Adrenal gland (tissue), 9 donors: ENCODE measurements at regions not wholly inside any gene's neighbourhood (a gene's known extent, or its start where the extent isn't known, plus 50 kb on each side); places are given as distances from the start of the nearest gene placed in this dataset.

ENCODE experiments used
- DNase-seq, 7 donors: peaks; one replicate each; pipeline ENCODE4 v3.0.0-alpha.2; 2019 to 2020
- H3K27ac ChIP-seq, 5 donors: fragments of 200-600 bp; sonication (generic) in 4 of 5; 1 replicate in 3 of 5; 2 replicates in 2 of 5; pipeline versions ENCODE4 v1.5.1 to v1.8.0; 2016 to 2020; ENCODE audit warnings: mild to moderate bottlenecking in 1 of 5
- H3K27me3 ChIP-seq: fragments of 200-600 bp; 2 replicates; pipeline ENCODE4 v1.8.0; 2021
- H3K36me3 ChIP-seq, 2 donors: fragments of 200-600 bp; replicated peaks in 1 of 2; 1 replicate in 1 of 2; 2 replicates in 1 of 2; pipeline versions ENCODE4 v1.5.1 to v1.8.0; 2018 to 2022
- H3K4me1 ChIP-seq, 2 donors: fragments of 200-600 bp; replicated peaks in 1 of 2; 1 replicate in 1 of 2; 2 replicates in 1 of 2; pipeline versions ENCODE4 v1.5.1 to v1.8.0; 2018 to 2021
- H3K4me3 ChIP-seq, 4 donors: fragments of 200-600 bp; sonication (generic) in 3 of 4; one replicate each; pipeline ENCODE4 v1.5.1; 2016 to 2018
- H3K9me3 ChIP-seq, 3 donors: fragments of 200-600 bp; sonication (generic) in 1 of 3; replicated peaks in 1 of 3; 1 replicate in 2 of 3; 2 replicates in 1 of 3; pipeline versions ENCODE4 v1.5.1 to v1.8.0; 2016 to 2021
- CTCF ChIP-seq, 6 experiments: fragments of 450-650 bp in 4 of 6; fragments of 200-600 bp in 2 of 6; sonication (generic) in 1 of 6; IDR thresholded peaks; 1 replicate in 5 of 6; 2 replicates in 1 of 6; pipeline versions ENCODE4 v1.5.1 to v1.8.0; 2016 to 2021; ENCODE audit warnings: antibody characterized with exemption in 6 of 6, mild to moderate bottlenecking in 2 of 6, moderate library complexity in 1 of 6
- POLR2A ChIP-seq, 2 donors: fragments of 450-650 bp; IDR thresholded peaks; one replicate each; pipeline ENCODE4 v1.6.1; 2017; ENCODE audit warnings: antibody characterized with exemption in 2 of 2, mild to moderate bottlenecking in 2 of 2, moderate library complexity in 1 of 2
- WGBS, 4 donors: extraction: QIAGEN DNeasy Blood & Tissue Kit in 2 of 4; methylation state at CpG; one replicate each; pipeline versions ENCODE4 v1.1.5 to v1.1.7; 2013 to 2017; 5-methylcytosine and 5-hydroxymethylcytosine counted together
- intact Hi-C, 2 donors: fragments of 100-400 bp; cut with DNase I; formaldehyde crosslinking; loops; one replicate each; pipeline versions ENCODE4 v1.14.1 to v1.15.0; 2022 to 2023
- donor health status: healthy with polysubstance abuse.
- donor health status: Bipolar disorder and iron deficiency.
- donor health status: DM: yes; HTN: yes; CAD: no.
- donor health status: DM: no; HTN: no; CAD: no.
- donor health status: DM: no; HTN: no; CAD: no.

GRCh38 chr11:22478169-22478568 lies 140.0 kb downstream of the SLC17A6 start:
- Histone ChIP-seq H3K4me3 (no peak overlapping the region), H3K36me3 (no peaks in the 10 kb centered on the region), H3K4me1 (no peaks in the 10 kb centered on the region), H3K27ac (no peak overlapping the region), H3K9me3 (no peaks in the 10 kb centered on the region), H3K27me3 (no peaks in the 10 kb centered on the region)
- no peak for TF ChIP-seq POLR2A (IDR thresholded peaks at IDR 0.05)
- no peak for TF ChIP-seq CTCF (IDR thresholded peaks at IDR 0.05)
- 67 to 76% (median 72%) methylated on average over 1 of the region's 1 CpG for WGBS, 4 donors
- intact Hi-C loops = no loop called here
- no peak for DNase-seq

GRCh38 chr11:22477312-22477711 lies 139.1 kb downstream of the SLC17A6 start:
- Histone ChIP-seq H3K27ac (no peak overlapping the region), H3K4me1 (no peaks in the 10 kb centered on the region), H3K27me3 (no peaks in the 10 kb centered on the region), H3K9me3 (no peaks in the 10 kb centered on the region), H3K36me3 (no peaks in the 10 kb centered on the region), H3K4me3 (no peak overlapping the region)
- DNase-seq = no peak
- no peak for TF ChIP-seq CTCF (IDR thresholded peaks at IDR 0.05)
- TF ChIP-seq POLR2A (IDR thresholded peaks at IDR 0.05) = no peak
- intact Hi-C loops = no loop called here

GRCh38 chr11:22476589-22476988 lies 138.4 kb downstream of the SLC17A6 start:
- no peak overlapping the region for H3K4me3 ChIP-seq
- H3K36me3 ChIP-seq = no peaks in the 10 kb centered on the region
- DNase-seq = no peak
- H3K9me3 ChIP-seq = no peaks in the 10 kb centered on the region
- intact Hi-C loops = no loop called here
- no peak overlapping the region for H3K27ac ChIP-seq
- TF ChIP-seq CTCF (IDR thresholded peaks at IDR 0.05) (no peak), POLR2A (IDR thresholded peaks at IDR 0.05) (no peak)
- WGBS, 4 donors = 61 to 79% (median 67%) methylated on average over 3 of the region's 3 CpGs
- no peaks in the 10 kb centered on the region for H3K4me1 ChIP-seq
- H3K27me3 ChIP-seq = no peaks in the 10 kb centered on the region

GRCh38 chr11:22474616-22475015 lies 136.4 kb downstream of the SLC17A6 start:
- TF ChIP-seq CTCF (IDR thresholded peaks at IDR 0.05) = no peak
- TF ChIP-seq POLR2A (IDR thresholded peaks at IDR 0.05) = no peak

More at GRCh38 chr11:22474616-22475015, 136.4 kb downstream of the SLC17A6 start:
- Histone ChIP-seq H3K27ac (no peak overlapping the region), H3K36me3 (no peaks in the 10 kb centered on the region), H3K27me3 (no peaks in the 10 kb centered on the region), H3K4me3 (no peak overlapping the region), H3K4me1 (no peaks in the 10 kb centered on the region), H3K9me3 (no peaks in the 10 kb centered on the region)
- no peak for DNase-seq
- 65 to 79% (median 75%) methylated on average over 4 of the region's 4 CpGs for WGBS, 4 donors
- intact Hi-C loops = no loop called here
